ENCODE measurements at regions not wholly inside any gene's neighbourhood (a gene's known extent, or its start where the extent isn't known, plus 50 kb on each side); places are given as distances from the start of the nearest gene placed in this dataset.

- Histone ChIP-seq H3K27ac (ENCODE audit: low read depth, low read length) (no peak overlapping the region), H3K4me1 (ENCODE audit: control insufficient read depth, insufficient read depth, low read length) (peaks cover 5% of the 10 kb centered on the region), H3K36me3 (ENCODE audit: control insufficient read depth, insufficient read depth, low read length) (no peaks in the 10 kb centered on the region), H3K9me3 (ENCODE audit: control insufficient read depth, insufficient read depth, low read length) (no peaks in the 10 kb centered on the region), H3K4me3 (ENCODE audit: low read depth, low read length) (no peak overlapping the region), H3K27me3 (ENCODE audit: control insufficient read depth, insufficient read depth, low read length) (no peaks in the 10 kb centered on the region)
- no peak for DNase-seq (ENCODE audit: low read depth in 4 of 6, low spot score in 6 of 6)
- 98% methylated on average over 4 of the region's 4 CpGs for WGBS (ENCODE audit: insufficient coverage)
Measured at GRCh38 chr2:176821350-176821749, 391.2 kb upstream of the HNRNPA3 start.

GRCh38 chr2:176822060-176822459 lies 390.5 kb upstream of the HNRNPA3 start:
- Histone ChIP-seq H3K27me3 (ENCODE audit: control insufficient read depth, insufficient read depth, low read length) (no peaks in the 10 kb centered on the region), H3K4me1 (ENCODE audit: control insufficient read depth, insufficient read depth, low read length) (peaks cover 5% of the 10 kb centered on the region), H3K27ac (ENCODE audit: low read depth, low read length) (no peak overlapping the region), H3K4me3 (ENCODE audit: low read depth, low read length) (no peak overlapping the region), H3K9me3 (ENCODE audit: control insufficient read depth, insufficient read depth, low read length) (no peaks in the 10 kb centered on the region), H3K36me3 (ENCODE audit: control insufficient read depth, insufficient read depth, low read length) (no peaks in the 10 kb centered on the region)
- 50% methylated on average over 1 of the region's 2 CpGs for WGBS (ENCODE audit: insufficient coverage)
- no peak for DNase-seq (ENCODE audit: low read depth in 4 of 6, low spot score in 6 of 6)

DNA sequence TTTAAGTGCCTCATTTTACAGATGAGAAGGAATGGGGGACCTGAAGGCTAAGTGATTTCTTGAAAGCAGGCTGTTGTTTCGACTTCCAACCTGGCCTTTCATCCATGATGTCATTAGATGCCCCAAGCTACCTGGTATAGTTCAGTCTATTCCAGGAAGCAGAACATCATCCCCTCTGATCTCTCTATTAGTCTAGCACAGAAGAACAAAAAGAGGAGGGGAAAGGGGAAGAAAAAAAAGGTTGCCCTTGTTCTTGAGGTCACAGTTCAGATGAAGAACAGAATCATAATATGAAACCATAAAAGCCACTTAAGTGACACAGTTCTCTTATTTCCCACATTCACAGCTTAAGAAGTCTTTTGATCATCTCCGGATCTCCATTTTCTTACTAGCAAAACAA lies 386.2 kb upstream of the HNRNPA3 start:
- Histone ChIP-seq H3K4me1 (ENCODE audit: control insufficient read depth, insufficient read depth, low read length) (no peaks in the 10 kb centered on the region), H3K4me3 (ENCODE audit: low read depth, low read length) (no peak overlapping the region), H3K9me3 (ENCODE audit: control insufficient read depth, insufficient read depth, low read length) (no peaks in the 10 kb centered on the region), H3K36me3 (ENCODE audit: control insufficient read depth, insufficient read depth, low read length) (no peaks in the 10 kb centered on the region), H3K27me3 (ENCODE audit: control insufficient read depth, insufficient read depth, low read length) (no peaks in the 10 kb centered on the region), H3K27ac (ENCODE audit: low read depth, low read length) (no peak overlapping the region)
- no peak for DNase-seq (ENCODE audit: low read depth in 4 of 6, low spot score in 6 of 6)
- WGBS (ENCODE audit: insufficient coverage) = 92% methylated on average over 1 of the region's 2 CpGs

GRCh38 chr2:176826984-176827668 lies 385.5 kb upstream of the HNRNPA3 start:
- WGBS (ENCODE audit: insufficient coverage) = 93% methylated on average over 6 of the region's 9 CpGs

DNA sequence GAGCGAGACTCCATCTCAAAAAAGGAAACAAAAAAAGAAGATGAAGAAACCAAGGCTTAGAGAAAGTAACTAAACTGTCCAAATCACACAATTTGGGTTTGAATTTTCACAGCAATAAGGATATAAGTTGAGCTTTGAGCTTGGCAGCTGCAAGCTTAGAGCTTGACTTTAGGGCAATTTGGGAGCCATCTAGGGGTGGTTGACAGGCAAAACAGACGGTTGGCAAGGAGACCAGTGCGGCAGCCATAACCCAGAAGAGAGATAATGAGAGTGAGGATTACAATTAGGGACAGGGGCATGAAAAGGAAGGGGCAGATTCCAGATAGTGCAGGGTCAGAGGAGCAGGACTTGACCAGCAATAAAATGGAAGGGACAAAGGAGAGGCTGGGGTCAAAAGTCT lies 382.2 kb upstream of the HNRNPA3 start:
- peak in 2 of 6 donors; percentile 69 to 70 for DNase-seq (ENCODE audit: low read depth in 4 of 6, low spot score in 6 of 6)
- no peaks in the 10 kb centered on the region for H3K27me3 ChIP-seq (ENCODE audit: control insufficient read depth, insufficient read depth, low read length)
- WGBS (ENCODE audit: insufficient coverage) = 51% methylated on average over 3 of the region's 3 CpGs

More at GRCh38 chr2:176826984-176827668, 385.5 kb upstream of the HNRNPA3 start:
- Histone ChIP-seq H3K36me3 (ENCODE audit: control insufficient read depth, insufficient read depth, low read length) (no peaks in the 10 kb centered on the region), H3K4me3 (ENCODE audit: low read depth, low read length) (no peak overlapping the region), H3K9me3 (ENCODE audit: control insufficient read depth, insufficient read depth, low read length) (no peaks in the 10 kb centered on the region), H3K27ac (ENCODE audit: low read depth, low read length) (no peak overlapping the region), H3K4me1 (ENCODE audit: control insufficient read depth, insufficient read depth, low read length) (no peaks in the 10 kb centered on the region), H3K27me3 (ENCODE audit: control insufficient read depth, insufficient read depth, low read length) (no peaks in the 10 kb centered on the region)
- DNase-seq (ENCODE audit: low read depth in 4 of 6, low spot score in 6 of 6) = no peak

DNA sequence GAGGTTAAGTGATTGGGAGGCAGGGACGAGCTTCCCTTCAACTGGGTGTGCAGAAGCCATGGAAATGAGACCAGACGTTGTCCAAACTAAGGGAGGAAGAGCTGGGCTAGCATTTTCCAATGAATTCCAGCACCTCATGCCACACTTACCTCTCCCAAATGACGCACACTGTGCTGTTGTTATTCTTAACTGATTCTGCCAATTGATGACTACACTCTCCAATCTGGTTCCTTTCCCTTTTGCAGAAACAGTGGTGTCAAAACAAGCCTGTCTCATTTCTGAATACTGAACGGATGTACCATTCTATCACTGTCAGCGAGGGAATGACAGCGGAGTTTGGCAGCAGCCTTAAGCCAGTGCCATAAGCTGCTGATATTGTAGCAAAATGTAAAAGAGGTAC lies 380.5 kb upstream of the HNRNPA3 start:
- Histone ChIP-seq H3K27me3 (ENCODE audit: control insufficient read depth, insufficient read depth, low read length) (no peaks in the 10 kb centered on the region), H3K4me3 (ENCODE audit: low read depth, low read length) (no peak overlapping the region), H3K4me1 (ENCODE audit: control insufficient read depth, insufficient read depth, low read length) (no peaks in the 10 kb centered on the region), H3K9me3 (ENCODE audit: control insufficient read depth, insufficient read depth, low read length) (no peaks in the 10 kb centered on the region), H3K27ac (ENCODE audit: low read depth, low read length) (no peak overlapping the region), H3K36me3 (ENCODE audit: control insufficient read depth, insufficient read depth, low read length) (no peaks in the 10 kb centered on the region)
- 87% methylated on average over 2 of the region's 6 CpGs for WGBS (ENCODE audit: insufficient coverage)
- peak in 1 of 6 donors; percentile 75 for DNase-seq (ENCODE audit: low read depth in 4 of 6, low spot score in 6 of 6)

More for the DNA sequence above, 382.2 kb upstream of the HNRNPA3 start:
- Histone ChIP-seq H3K36me3 (ENCODE audit: control insufficient read depth, insufficient read depth, low read length) (no peaks in the 10 kb centered on the region), H3K9me3 (ENCODE audit: control insufficient read depth, insufficient read depth, low read length) (no peaks in the 10 kb centered on the region), H3K4me1 (ENCODE audit: control insufficient read depth, insufficient read depth, low read length) (no peaks in the 10 kb centered on the region), H3K4me3 (ENCODE audit: low read depth, low read length) (no peak overlapping the region), H3K27ac (ENCODE audit: low read depth, low read length) (no peak overlapping the region)

GRCh38 chr2:176833671-176834070 lies 378.9 kb upstream of the HNRNPA3 start:
- H3K27ac ChIP-seq (ENCODE audit: low read depth, low read length) = no peak overlapping the region

DNA sequence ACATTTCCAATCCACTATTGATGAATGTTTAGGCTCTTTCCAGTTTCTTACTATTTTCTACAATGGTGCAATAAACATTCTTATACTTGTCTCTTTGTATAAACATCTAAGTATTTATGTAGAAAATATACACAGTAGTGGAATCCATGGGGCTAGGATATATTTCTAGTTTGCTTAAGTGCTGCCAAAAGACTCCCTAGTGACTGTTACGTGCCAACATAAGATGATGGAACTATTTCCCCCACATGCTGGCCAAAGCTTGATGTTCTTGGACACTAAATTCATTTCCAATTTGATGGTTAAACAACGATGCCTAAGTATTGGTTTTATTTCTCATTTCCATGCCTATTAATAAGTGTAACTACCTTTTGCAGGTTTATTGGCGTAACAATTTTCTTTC lies 378.4 kb upstream of the HNRNPA3 start:
- Histone ChIP-seq H3K4me3 (ENCODE audit: low read depth, low read length) (no peak overlapping the region), H3K27ac (ENCODE audit: low read depth, low read length) (no peak overlapping the region), H3K9me3 (ENCODE audit: control insufficient read depth, insufficient read depth, low read length) (no peaks in the 10 kb centered on the region), H3K36me3 (ENCODE audit: control insufficient read depth, insufficient read depth, low read length) (no peaks in the 10 kb centered on the region), H3K4me1 (ENCODE audit: control insufficient read depth, insufficient read depth, low read length) (no peaks in the 10 kb centered on the region), H3K27me3 (ENCODE audit: control insufficient read depth, insufficient read depth, low read length) (no peaks in the 10 kb centered on the region)
- WGBS (ENCODE audit: insufficient coverage) = no CpG with 5 or more reads among the region's 3 CpGs
- DNase-seq (ENCODE audit: low read depth in 4 of 6, low spot score in 6 of 6) = no peak

More at GRCh38 chr2:176833671-176834070, 378.9 kb upstream of the HNRNPA3 start:
- no peaks in the 10 kb centered on the region for H3K36me3 ChIP-seq (ENCODE audit: control insufficient read depth, insufficient read depth, low read length)
- H3K4me3 ChIP-seq (ENCODE audit: low read depth, low read length) = no peak overlapping the region
- H3K9me3 ChIP-seq (ENCODE audit: control insufficient read depth, insufficient read depth, low read length) = no peaks in the 10 kb centered on the region
- DNase-seq (ENCODE audit: low read depth in 4 of 6, low spot score in 6 of 6) = no peak
- no peaks in the 10 kb centered on the region for H3K27me3 ChIP-seq (ENCODE audit: control insufficient read depth, insufficient read depth, low read length)
- no peaks in the 10 kb centered on the region for H3K4me1 ChIP-seq (ENCODE audit: control insufficient read depth, insufficient read depth, low read length)

- H3K27me3 ChIP-seq (ENCODE audit: control insufficient read depth, insufficient read depth, low read length) = no peaks in the 10 kb centered on the region
- H3K27ac ChIP-seq (ENCODE audit: low read depth, low read length) = no peak overlapping the region
- no peak for DNase-seq (ENCODE audit: low read depth in 4 of 6, low spot score in 6 of 6)
- H3K36me3 ChIP-seq (ENCODE audit: control insufficient read depth, insufficient read depth, low read length) = no peaks in the 10 kb centered on the region
- no peak overlapping the region for H3K4me3 ChIP-seq (ENCODE audit: low read depth, low read length)
- no peaks in the 10 kb centered on the region for H3K9me3 ChIP-seq (ENCODE audit: control insufficient read depth, insufficient read depth, low read length)
- H3K4me1 ChIP-seq (ENCODE audit: control insufficient read depth, insufficient read depth, low read length) = no peaks in the 10 kb centered on the region
Measured at GRCh38 chr2:176843208-176843607, 369.4 kb upstream of the HNRNPA3 start.

DNA sequence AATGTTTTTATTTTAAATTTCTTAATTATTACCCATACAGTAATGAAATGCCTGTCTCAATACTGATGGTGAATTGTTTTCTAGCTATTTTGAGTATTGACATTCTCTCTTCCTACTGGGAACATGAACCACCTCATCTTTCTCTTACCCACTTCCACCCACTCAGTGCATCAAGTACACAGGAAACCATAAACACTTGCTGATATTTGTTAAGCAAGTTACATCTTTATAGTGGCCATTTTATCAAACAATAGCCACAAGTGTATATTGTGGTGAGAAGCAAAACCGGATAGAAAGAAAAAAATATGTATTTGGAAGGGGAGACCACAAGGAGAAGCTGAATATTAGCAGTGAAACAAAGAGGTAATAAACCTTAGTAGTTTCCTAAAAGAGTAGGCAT lies 368.1 kb upstream of the HNRNPA3 start:
- Histone ChIP-seq H3K27ac (ENCODE audit: low read depth, low read length) (no peak overlapping the region), H3K27me3 (ENCODE audit: control insufficient read depth, insufficient read depth, low read length) (no peaks in the 10 kb centered on the region), H3K9me3 (ENCODE audit: control insufficient read depth, insufficient read depth, low read length) (no peaks in the 10 kb centered on the region), H3K36me3 (ENCODE audit: control insufficient read depth, insufficient read depth, low read length) (no peaks in the 10 kb centered on the region), H3K4me1 (ENCODE audit: control insufficient read depth, insufficient read depth, low read length) (no peaks in the 10 kb centered on the region), H3K4me3 (ENCODE audit: low read depth, low read length) (no peak overlapping the region)
- no CpG with 5 or more reads among the region's 1 CpG for WGBS (ENCODE audit: insufficient coverage)
- no peak for DNase-seq (ENCODE audit: low read depth in 4 of 6, low spot score in 6 of 6)
